ENCODE measurements at regions not wholly inside any gene's neighbourhood (a gene's known extent, or its start where the extent isn't known, plus 50 kb on each side); places are given as distances from the start of the nearest gene placed in this dataset.

- Histone ChIP-seq H3K36me3 (ENCODE audit: control insufficient read depth in 2 of 4, insufficient read depth in 4 of 4, low read length in 3 of 4) (no peaks in the 10 kb centered on the region), H3K18ac (ENCODE audit: extremely low read depth, low read length) (no peak overlapping the region), H3K27ac (ENCODE audit: low read depth, low read length) (no peak overlapping the region), H3K9ac (replicated peaks in 1 of 4; ENCODE audit: extremely low read depth in 1 of 4, low read depth in 3 of 4, low read length in 3 of 4) (no peak overlapping the region), H2BK12ac (ENCODE audit: low read depth, low read length) (no peak overlapping the region), H2BK20ac (ENCODE audit: low read length) (no peak overlapping the region), H3K79me1 (ENCODE audit: low read depth, low read length) (no peaks in the 10 kb centered on the region), H3K79me2 (ENCODE audit: control insufficient read depth in 1 of 2, insufficient read depth in 2 of 2, low read length in 2 of 2) (no peaks in the 10 kb centered on the region), H3K27me3 (replicated peaks in 1 of 4; ENCODE audit: control insufficient read depth in 3 of 4, extremely low read depth in 1 of 4, insufficient read depth in 3 of 4, low read length in 3 of 4) (no peaks in the 10 kb centered on the region), H3K23me2 (ENCODE audit: low read depth, low read length) (no peaks in the 10 kb centered on the region), H2AFZ (ENCODE audit: low read length) (no peak overlapping the region), H2BK5ac (ENCODE audit: low read depth, low read length) (no peak overlapping the region), H3K9me3 (ENCODE audit: insufficient read depth in 2 of 2, low read depth in 1 of 2, low read length in 1 of 2) (no peaks in the 10 kb centered on the region), H3K23ac (ENCODE audit: insufficient read length) (no peak overlapping the region), H2BK15ac (ENCODE audit: low read length) (no peak overlapping the region), H3K4me1 (replicated peaks in 1 of 4; ENCODE audit: control insufficient read depth in 3 of 4, insufficient read depth in 4 of 4, low read length in 3 of 4) (no peaks in the 10 kb centered on the region), H3K14ac (ENCODE audit: insufficient read length) (no peak overlapping the region), H4K20me1 (replicated peaks in 1 of 2; ENCODE audit: control insufficient read depth in 1 of 2, insufficient read depth in 2 of 2, low read length in 2 of 2) (no peaks in the 10 kb centered on the region), H3K4me3 (ENCODE audit: extremely low read depth in 1 of 4, insufficient read depth in 2 of 4, low read depth in 3 of 4, low read length in 4 of 4) (no peak overlapping the region), H3K4ac (replicated peaks; ENCODE audit: insufficient read length, low read depth, low read length) (no peak overlapping the region), H3K4me2 (ENCODE audit: insufficient read depth in 1 of 2, low read depth in 2 of 2, low read length in 2 of 2) (no peak overlapping the region), H2AK5ac (ENCODE audit: low read depth, low read length) (no peak overlapping the region), H4K5ac (ENCODE audit: insufficient read length, low read depth, low read length) (no peak overlapping the region), H3K56ac (replicated peaks; ENCODE audit: insufficient read length, low read depth, low read length) (no peak overlapping the region), H4K8ac (ENCODE audit: extremely low read depth, insufficient read depth, low read length) (no peak overlapping the region), H2BK120ac (replicated peaks; ENCODE audit: low read depth, low read length) (no peak overlapping the region), H4K91ac (replicated peaks; ENCODE audit: insufficient read length, low read length) (no peak overlapping the region)
- FAIRE-seq (no peak), DNase-seq (ENCODE audit: low read depth in 1 of 2, low spot score in 2 of 2) (no peak)
- ChIA-PET CTCF (ENCODE audit: partially characterized antibody) (interaction anchor here (0.7 kb wide), 1 partner anchor 64 kb away, joined by 3 read pairs; no protein-coding TSS in a partner anchor), POLR2A (ENCODE audit: partially characterized antibody) (no interaction called here)
- TF ChIP-seq RFX5 (IDR thresholded peaks at IDR 0.05; ENCODE audit: borderline replicate concordance, low read depth, low read length), result no peak
- no peak for TF ChIP-seq ASH2L (IDR thresholded peaks at IDR 0.05; ENCODE audit: low read length)
- TF ChIP-seq ATF3 (IDR thresholded peaks at IDR 0.05; ENCODE audit: insufficient read depth, low read depth, low read length), result no peak
- TF ChIP-seq KDM1A (IDR thresholded peaks at IDR 0.05; ENCODE audit: borderline replicate concordance, low read length), result no peak
- TF ChIP-seq TBP (IDR thresholded peaks at IDR 0.05; ENCODE audit: low read depth, low read length), result no peak
- TF ChIP-seq BRCA1 (IDR thresholded peaks at IDR 0.05; ENCODE audit: low read depth, low read length), result no peak
- TF ChIP-seq RXRA (IDR thresholded peaks at IDR 0.05; ENCODE audit: insufficient read depth, low read depth, low read length), result no peak
Measured at GRCh38 chr1:79681382-79681781, 674.9 kb upstream of the ADGRL4 start.

All from H1 (cell line).